ENCODE measurements at regions not wholly inside any gene's neighbourhood (a gene's known extent, or its start where the extent isn't known, plus 50 kb on each side); places are given as distances from the start of the nearest gene placed in this dataset.

GRCh38 chr18:65409261-65409660 lies 341.6 kb upstream of the CDH7 start:
- H3K4me3 ChIP-seq (ENCODE audit: low read length): no peak overlapping the region
- H3K9ac ChIP-seq (ENCODE audit: low read depth, low read length): no peak overlapping the region
- no peaks in the 10 kb centered on the region for H3K36me3 ChIP-seq (ENCODE audit: insufficient read depth, low read length)
- H3K9me3 ChIP-seq (replicated peaks; ENCODE audit: low read length): peaks cover 5% of the 10 kb centered on the region
- no peaks in the 10 kb centered on the region for H3K4me1 ChIP-seq (ENCODE audit: control insufficient read depth, insufficient read depth, low read length)
- H3K27me3 ChIP-seq (ENCODE audit: control insufficient read depth, insufficient read depth, low read length): no peaks in the 10 kb centered on the region
- no peak overlapping the region for H3K4me2 ChIP-seq (ENCODE audit: low read length)

- H3K9me3 ChIP-seq (replicated peaks; ENCODE audit: low read length): no peaks in the 10 kb centered on the region
- H3K4me1 ChIP-seq (ENCODE audit: control insufficient read depth, insufficient read depth, low read length): no peaks in the 10 kb centered on the region
- no peak overlapping the region for H3K4me3 ChIP-seq (ENCODE audit: low read length)
- no peaks in the 10 kb centered on the region for H3K36me3 ChIP-seq (ENCODE audit: insufficient read depth, low read length)
- H3K9ac ChIP-seq (ENCODE audit: low read depth, low read length): no peak overlapping the region
- H3K27me3 ChIP-seq (ENCODE audit: control insufficient read depth, insufficient read depth, low read length): no peaks in the 10 kb centered on the region
- H3K4me2 ChIP-seq (ENCODE audit: low read length): no peak overlapping the region
Observed at GRCh38 chr18:65403534-65403933, 347.3 kb upstream of the CDH7 start.

DNA sequence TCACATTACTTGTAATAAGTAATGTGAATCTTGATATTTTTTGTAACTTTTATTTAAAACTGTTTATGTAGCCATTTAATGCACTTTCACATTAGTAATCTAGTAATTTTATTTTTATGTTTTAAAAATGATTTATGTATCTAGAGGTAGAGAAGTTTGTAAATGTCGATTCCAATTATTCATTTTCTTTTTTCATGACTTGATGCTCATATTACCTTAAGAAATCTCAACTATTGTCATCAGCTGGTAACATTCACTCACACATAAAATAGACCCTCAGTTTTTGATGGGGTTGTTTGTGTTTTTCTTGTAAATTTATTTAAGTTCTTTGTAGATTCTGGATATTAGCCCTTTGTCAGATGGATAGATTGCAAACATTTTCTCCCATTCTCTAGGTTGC lies 351.7 kb upstream of the CDH7 start:
- H3K4me3 ChIP-seq (ENCODE audit: low read length): no peak overlapping the region
- H3K27me3 ChIP-seq (ENCODE audit: control insufficient read depth, insufficient read depth, low read length): no peaks in the 10 kb centered on the region
- H3K4me1 ChIP-seq (ENCODE audit: control insufficient read depth, insufficient read depth, low read length): no peaks in the 10 kb centered on the region
- H3K36me3 ChIP-seq (ENCODE audit: insufficient read depth, low read length): no peaks in the 10 kb centered on the region
- no peaks in the 10 kb centered on the region for H3K9me3 ChIP-seq (replicated peaks; ENCODE audit: low read length)
- H3K9ac ChIP-seq (ENCODE audit: low read depth, low read length): no peak overlapping the region
- no peak overlapping the region for H3K4me2 ChIP-seq (ENCODE audit: low read length)

GRCh38 chr18:65398347-65399075 lies 352.3 kb upstream of the CDH7 start:
- Histone ChIP-seq H3K9ac (ENCODE audit: low read depth, low read length) (no peak overlapping the region), H3K4me2 (ENCODE audit: low read length) (no peak overlapping the region), H3K4me3 (ENCODE audit: low read length) (no peak overlapping the region), H3K27me3 (ENCODE audit: control insufficient read depth, insufficient read depth, low read length) (no peaks in the 10 kb centered on the region), H3K4me1 (ENCODE audit: control insufficient read depth, insufficient read depth, low read length) (no peaks in the 10 kb centered on the region), H3K36me3 (ENCODE audit: insufficient read depth, low read length) (no peaks in the 10 kb centered on the region), H3K9me3 (replicated peaks; ENCODE audit: low read length) (no peaks in the 10 kb centered on the region)

- H3K4me1 ChIP-seq (ENCODE audit: control insufficient read depth, insufficient read depth, low read length): no peaks in the 10 kb centered on the region
- H3K9ac ChIP-seq (ENCODE audit: low read depth, low read length): no peak overlapping the region
- H3K9me3 ChIP-seq (replicated peaks; ENCODE audit: low read length): peaks cover 2% of the 10 kb centered on the region
- no peak overlapping the region for H3K4me2 ChIP-seq (ENCODE audit: low read length)
- no peaks in the 10 kb centered on the region for H3K36me3 ChIP-seq (ENCODE audit: insufficient read depth, low read length)
- H3K27me3 ChIP-seq (ENCODE audit: control insufficient read depth, insufficient read depth, low read length): no peaks in the 10 kb centered on the region
- no peak overlapping the region for H3K4me3 ChIP-seq (ENCODE audit: low read length)
Observed at GRCh38 chr18:65380986-65381385, 369.8 kb upstream of the CDH7 start.

DNA sequence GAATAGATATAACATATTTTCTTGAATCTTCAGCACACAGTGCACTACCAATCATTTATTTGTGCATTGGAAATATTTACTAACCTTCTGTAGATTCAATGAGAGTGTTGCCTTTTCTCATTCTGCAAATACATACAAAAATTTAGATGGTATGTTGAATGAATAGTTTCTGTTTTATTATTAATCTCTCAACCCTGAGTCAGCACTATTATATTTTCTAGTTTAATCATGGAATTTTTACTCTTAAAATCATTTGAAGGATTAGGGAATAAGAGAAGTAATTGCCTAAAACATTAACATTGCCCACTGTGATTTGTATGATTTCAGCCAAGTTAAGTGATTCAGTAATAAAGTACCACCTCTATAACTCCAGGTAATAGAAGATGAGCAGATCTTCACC lies 370.2 kb upstream of the CDH7 start:
- H3K27me3 ChIP-seq (ENCODE audit: control insufficient read depth, insufficient read depth, low read length): no peaks in the 10 kb centered on the region
- H3K4me3 ChIP-seq (ENCODE audit: low read length): no peak overlapping the region
- no peaks in the 10 kb centered on the region for H3K36me3 ChIP-seq (ENCODE audit: insufficient read depth, low read length)
- no peak overlapping the region for H3K4me2 ChIP-seq (ENCODE audit: low read length)
- H3K9ac ChIP-seq (ENCODE audit: low read depth, low read length): no peak overlapping the region
- H3K4me1 ChIP-seq (ENCODE audit: control insufficient read depth, insufficient read depth, low read length): no peaks in the 10 kb centered on the region
- H3K9me3 ChIP-seq (replicated peaks; ENCODE audit: low read length): peaks cover 2% of the 10 kb centered on the region

GRCh38 chr18:65372904-65373303 lies 377.9 kb upstream of the CDH7 start:
- Histone ChIP-seq H3K9me3 (replicated peaks; ENCODE audit: low read length) (no peaks in the 10 kb centered on the region), H3K27me3 (ENCODE audit: control insufficient read depth, insufficient read depth, low read length) (no peaks in the 10 kb centered on the region)

DNA sequence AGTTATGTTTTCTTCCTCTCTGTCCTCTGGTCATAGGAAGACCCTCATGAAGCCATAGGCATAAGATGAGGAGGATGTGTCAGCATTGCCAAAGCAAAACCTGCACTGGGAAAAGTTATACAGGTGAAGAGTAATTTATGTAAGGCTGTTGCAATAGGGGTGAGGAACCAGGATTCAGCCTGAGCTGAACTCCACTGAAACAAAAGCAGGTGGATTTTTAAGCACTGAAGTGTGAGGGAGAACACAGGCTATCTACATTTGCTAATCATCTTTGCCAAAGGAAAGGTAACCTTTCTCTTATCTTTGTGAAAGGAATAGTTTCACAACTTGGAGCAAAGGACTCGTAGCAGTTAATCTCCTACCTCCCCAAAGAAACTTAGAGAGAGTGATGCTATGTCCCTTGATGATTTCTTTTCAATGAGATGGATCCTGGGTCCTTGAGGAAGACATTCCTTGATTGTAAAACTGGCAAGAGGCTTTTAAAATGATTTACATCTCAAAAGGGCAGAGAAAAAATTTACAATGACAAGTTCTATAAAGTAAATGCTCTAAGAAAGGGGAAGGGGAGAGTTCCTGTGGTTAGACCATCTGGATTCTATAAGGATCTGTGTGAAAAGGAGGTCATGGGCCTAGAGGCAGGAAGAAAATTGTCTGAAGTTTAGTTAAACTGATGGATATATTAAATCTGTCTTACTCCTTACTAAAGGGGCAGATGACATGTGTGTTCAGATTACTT lies 385.4 kb upstream of the CDH7 start:
- Histone ChIP-seq H3K4me3 (ENCODE audit: low read length) (no peak overlapping the region), H3K9me3 (replicated peaks; ENCODE audit: low read length) (no peaks in the 10 kb centered on the region), H3K4me2 (ENCODE audit: low read length) (no peak overlapping the region), H3K4me1 (ENCODE audit: control insufficient read depth, insufficient read depth, low read length) (no peaks in the 10 kb centered on the region), H3K9ac (ENCODE audit: low read depth, low read length) (no peak overlapping the region), H3K36me3 (ENCODE audit: insufficient read depth, low read length) (no peaks in the 10 kb centered on the region), H3K27me3 (ENCODE audit: control insufficient read depth, insufficient read depth, low read length) (no peaks in the 10 kb centered on the region)

More at GRCh38 chr18:65372904-65373303, 377.9 kb upstream of the CDH7 start:
- H3K9ac ChIP-seq (ENCODE audit: low read depth, low read length): no peak overlapping the region
- H3K4me1 ChIP-seq (ENCODE audit: control insufficient read depth, insufficient read depth, low read length): no peaks in the 10 kb centered on the region
- H3K4me2 ChIP-seq (ENCODE audit: low read length): no peak overlapping the region
- H3K4me3 ChIP-seq (ENCODE audit: low read length): no peak overlapping the region
- no peaks in the 10 kb centered on the region for H3K36me3 ChIP-seq (ENCODE audit: insufficient read depth, low read length)

DNA sequence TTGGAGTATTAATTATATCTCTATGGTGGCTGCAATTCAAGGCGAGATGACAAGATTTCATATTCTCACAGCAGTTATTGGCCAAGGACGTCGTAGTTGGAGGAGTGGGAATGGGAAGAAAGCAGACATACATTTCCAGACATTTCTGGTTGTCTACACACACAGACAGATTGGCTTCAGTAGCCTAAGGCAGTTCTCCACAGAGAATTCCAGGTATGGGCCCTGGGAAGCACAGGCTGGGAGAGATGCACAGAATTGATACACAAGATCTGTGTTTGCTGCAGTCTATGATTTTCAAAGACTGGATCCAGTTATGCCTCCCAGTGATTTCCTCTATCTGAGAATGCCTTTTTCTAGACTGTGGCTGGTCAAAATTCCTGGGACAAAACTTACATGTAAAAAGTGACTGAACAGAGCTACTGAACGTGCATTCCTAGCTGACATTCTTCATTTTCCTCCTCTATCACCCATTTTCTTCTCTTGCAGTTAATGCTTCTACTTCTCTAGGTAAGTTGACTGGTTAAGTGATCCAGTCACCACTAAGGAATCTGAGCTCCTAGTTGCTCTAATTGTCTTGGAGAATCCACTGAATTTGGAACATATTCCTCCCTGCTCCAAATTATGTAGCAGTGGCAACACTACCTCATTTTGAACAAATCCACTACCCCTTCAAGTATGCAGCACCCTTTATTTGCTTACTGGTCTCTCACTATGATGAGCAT lies 386.7 kb upstream of the CDH7 start:
- Histone ChIP-seq H3K27me3 (ENCODE audit: control insufficient read depth, insufficient read depth, low read length) (no peaks in the 10 kb centered on the region), H3K4me2 (ENCODE audit: low read length) (no peak overlapping the region), H3K36me3 (ENCODE audit: insufficient read depth, low read length) (no peaks in the 10 kb centered on the region), H3K9ac (ENCODE audit: low read depth, low read length) (no peak overlapping the region), H3K4me1 (ENCODE audit: control insufficient read depth, insufficient read depth, low read length) (no peaks in the 10 kb centered on the region), H3K4me3 (ENCODE audit: low read length) (no peak overlapping the region), H3K9me3 (replicated peaks; ENCODE audit: low read length) (no peaks in the 10 kb centered on the region)

DNA sequence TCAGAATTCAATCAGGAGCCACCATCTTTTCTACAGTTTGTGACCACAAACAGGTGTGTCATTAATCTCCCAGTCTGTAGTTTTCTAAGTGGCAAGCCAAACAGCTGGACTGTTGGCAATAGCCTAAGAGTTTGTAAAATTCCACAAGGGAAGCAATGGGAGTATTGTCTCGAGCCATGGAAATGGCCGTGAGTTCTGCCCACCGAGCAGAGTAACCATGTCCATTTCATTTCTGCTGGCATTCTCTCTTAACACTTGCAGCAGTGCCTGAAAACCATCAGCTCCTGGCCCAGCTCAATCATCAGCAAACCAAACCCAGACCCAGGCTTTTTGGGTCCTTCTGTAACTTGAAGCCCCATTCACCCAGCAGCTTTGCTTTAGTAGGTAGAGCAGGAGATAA lies 387.8 kb upstream of the CDH7 start:
- no peaks in the 10 kb centered on the region for H3K9me3 ChIP-seq (replicated peaks; ENCODE audit: low read length)
- H3K4me3 ChIP-seq (ENCODE audit: low read length): no peak overlapping the region
- no peaks in the 10 kb centered on the region for H3K4me1 ChIP-seq (ENCODE audit: control insufficient read depth, insufficient read depth, low read length)
- no peaks in the 10 kb centered on the region for H3K36me3 ChIP-seq (ENCODE audit: insufficient read depth, low read length)
- H3K27me3 ChIP-seq (ENCODE audit: control insufficient read depth, insufficient read depth, low read length): no peaks in the 10 kb centered on the region
- no peak overlapping the region for H3K9ac ChIP-seq (ENCODE audit: low read depth, low read length)
- no peak overlapping the region for H3K4me2 ChIP-seq (ENCODE audit: low read length)

DNA sequence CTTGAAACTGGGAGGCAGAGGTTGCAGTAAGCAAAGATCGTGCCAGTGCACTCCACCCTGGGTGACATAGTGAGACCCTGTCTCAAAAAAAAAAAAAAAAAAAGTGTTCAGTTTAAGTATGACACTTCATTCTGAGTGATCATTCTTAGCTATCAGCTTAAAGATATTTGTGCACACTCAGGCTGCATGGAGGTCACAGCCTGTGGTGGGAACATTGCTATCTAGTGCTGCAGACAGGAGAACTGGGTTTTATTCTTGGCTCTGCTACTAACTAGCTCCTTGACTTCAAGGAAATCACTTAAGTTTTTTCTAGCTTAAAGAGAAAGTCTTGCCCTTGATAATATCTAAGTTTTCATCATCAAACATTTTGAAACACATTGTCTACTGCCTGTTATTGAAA lies 391.3 kb upstream of the CDH7 start:
- Histone ChIP-seq H3K9ac (ENCODE audit: low read depth, low read length) (no peak overlapping the region), H3K4me2 (ENCODE audit: low read length) (no peak overlapping the region), H3K4me1 (ENCODE audit: control insufficient read depth, insufficient read depth, low read length) (no peaks in the 10 kb centered on the region), H3K27me3 (ENCODE audit: control insufficient read depth, insufficient read depth, low read length) (no peaks in the 10 kb centered on the region), H3K36me3 (ENCODE audit: insufficient read depth, low read length) (no peaks in the 10 kb centered on the region), H3K9me3 (replicated peaks; ENCODE audit: low read length) (peaks cover 3% of the 10 kb centered on the region), H3K4me3 (ENCODE audit: low read length) (no peak overlapping the region)
